Neural progenitor cell (in vitro differentiated cells): ENCODE measurements at regions not wholly inside any gene's neighbourhood (a gene's known extent, or its start where the extent isn't known, plus 50 kb on each side); places are given as distances from the start of the nearest gene placed in this dataset.
A peak's percentile ranks its signal among the peaks of the same experiment; 100 is the strongest.

Source experiments
- DNase-seq: peaks from one replicate; pipeline ENCODE4 v3.0.0-alpha.2; 2016; ENCODE audit warnings: low spot score
- H2AFZ ChIP-seq: fragments of 200-600 bp; sonication (generic); replicated peaks from 2 replicates; pipeline ENCODE4 v1.6.1; 2016; ENCODE audit warnings: antibody characterized with exemption
- H3F3A ChIP-seq: fragments of 200-600 bp; sonication (generic); 2 replicates; pipeline ENCODE4 v1.6.1; 2016; ENCODE audit warnings: antibody characterized with exemption, low read depth
- H3K27ac ChIP-seq: fragments of 200-600 bp; sonication (generic); 2 replicates; pipeline ENCODE4 v1.5.1; 2016; ENCODE audit warnings: mild to moderate bottlenecking
- H3K27me3 ChIP-seq: fragments of 200-600 bp; sonication (generic); 2 replicates; pipeline ENCODE4 v1.6.1; 2016; ENCODE audit warnings: mild to moderate bottlenecking, moderate library complexity
- H3K36me3 ChIP-seq: fragments of 200-600 bp; sonication (generic); 2 replicates; pipeline ENCODE4 v1.5.1; 2016
- H3K4me1 ChIP-seq: fragments of 200-600 bp; sonication (generic); 2 replicates; pipeline ENCODE4 v1.6.1; 2016; ENCODE audit warnings: mixed run types
- H3K4me2 ChIP-seq: fragments of 200-600 bp; sonication (generic); 2 replicates; pipeline ENCODE4 v1.6.1; 2016
- H3K4me3 ChIP-seq: fragments of 200-600 bp; sonication (generic); 2 replicates; pipeline ENCODE4 v1.5.1; 2016
- H3K79me2 ChIP-seq: fragments of 200-600 bp; sonication (generic); 2 replicates; pipeline ENCODE4 v1.6.1; 2016; ENCODE audit warnings: low read depth
- H3K9ac ChIP-seq: fragments of 200-600 bp; sonication (generic); 2 replicates; pipeline ENCODE4 v1.6.1; 2016
- H3K9me3 ChIP-seq: fragments of 200-600 bp; sonication (generic); 2 replicates; pipeline ENCODE4 v1.5.1; 2016; ENCODE audit warnings: low read depth
- H4K20me1 ChIP-seq: fragments of 200-600 bp; sonication (generic); 2 replicates; pipeline ENCODE4 v1.6.1; 2016; ENCODE audit warnings: low read depth
- H3K27ac Mint-ChIP-seq: 3 replicates; pipeline ENCODE4 v1.8.0; 2021; ENCODE audit warnings: mixed read lengths
- H3K27me3 Mint-ChIP-seq: 2 replicates; pipeline ENCODE4 v1.8.0; 2022; ENCODE audit warnings: low read depth, mild to moderate bottlenecking, inconsistent platforms, moderate library complexity, mixed read lengths; ENCODE audit not compliant: insufficient read depth
- H3K36me3 Mint-ChIP-seq: 3 replicates; pipeline ENCODE4 v1.8.0; 2021; ENCODE audit warnings: mixed read lengths
- H3K4me1 Mint-ChIP-seq: 3 replicates; pipeline ENCODE4 v1.8.0; 2021; ENCODE audit warnings: mixed read lengths
- H3K4me3 Mint-ChIP-seq: 3 replicates; pipeline ENCODE4 v1.8.0; 2021; ENCODE audit warnings: mild to moderate bottlenecking, moderate library complexity, mixed read lengths
- H3K9me3 Mint-ChIP-seq: 3 replicates; pipeline ENCODE4 v1.8.0; 2020; ENCODE audit warnings: mixed read lengths
- CTCF ChIP-seq: fragments of 200-600 bp; sonication (generic); IDR thresholded peaks from 2 replicates; pipeline ENCODE4 v1.5.1; 2017; ENCODE audit warnings: antibody characterized with exemption, mild to moderate bottlenecking
- EZH2 ChIP-seq: fragments of 200-600 bp; sonication (generic); IDR thresholded peaks from 2 replicates; pipeline ENCODE4 v1.6.1; 2017; ENCODE audit warnings: antibody characterized with exemption, mild to moderate bottlenecking, moderate library complexity
- EZH2phosphoT487 ChIP-seq: fragments of 200-600 bp; sonication (generic); IDR thresholded peaks from 2 replicates; pipeline ENCODE4 v1.6.1; 2017; ENCODE audit warnings: antibody characterized with exemption

- Mint-ChIP-seq H3K9me3 (no peaks in the 10 kb centered on the region), H3K27ac (no peak overlapping the region), H3K4me1 (no peaks in the 10 kb centered on the region), H3K27me3 (no peaks in the 10 kb centered on the region), H3K4me3 (no peak overlapping the region), H3K36me3 (no peaks in the 10 kb centered on the region)
- Histone ChIP-seq H3K36me3 (no peaks in the 10 kb centered on the region), H3K79me2 (no peaks in the 10 kb centered on the region), H3K4me1 (peaks cover 12% of the 10 kb centered on the region), H3K9ac (no peak overlapping the region), H3K4me2 (no peak overlapping the region), H4K20me1 (no peaks in the 10 kb centered on the region), H3K27ac (no peak overlapping the region), H2AFZ (no peak overlapping the region), H3K27me3 (no peaks in the 10 kb centered on the region), H3K9me3 (no peaks in the 10 kb centered on the region), H3F3A (no peaks in the 10 kb centered on the region), H3K4me3 (no peak overlapping the region)
- DNase-seq = no peak
- TF ChIP-seq CTCF (no peak), EZH2 (no peak), EZH2phosphoT487 (no peak)
Measured at GRCh38 chrX:7698248-7698647, 144.7 kb upstream of the VCX start.

GRCh38 chrX:7690842-7691241 is 152.1 kb upstream of the VCX start:
- H3K27ac ChIP-seq = no peak overlapping the region
- no peak overlapping the region for H2AFZ ChIP-seq
- no peaks in the 10 kb centered on the region for H3K4me1 ChIP-seq
- H4K20me1 ChIP-seq = no peaks in the 10 kb centered on the region
- H3K27me3 ChIP-seq = no peaks in the 10 kb centered on the region
- no peaks in the 10 kb centered on the region for H3K27me3 Mint-ChIP-seq
- DNase-seq = peak; percentile 30
- TF ChIP-seq EZH2phosphoT487 (no peak), EZH2 (no peak), CTCF (no peak)
- H3K9me3 ChIP-seq = no peaks in the 10 kb centered on the region
- peaks cover 4% of the 10 kb centered on the region for H3K4me1 Mint-ChIP-seq
- H3F3A ChIP-seq = no peaks in the 10 kb centered on the region
- no peaks in the 10 kb centered on the region for H3K36me3 Mint-ChIP-seq
- H3K4me3 ChIP-seq = no peak overlapping the region
- no peaks in the 10 kb centered on the region for H3K79me2 ChIP-seq
- no peaks in the 10 kb centered on the region for H3K36me3 ChIP-seq
- H3K27ac Mint-ChIP-seq = no peak overlapping the region
- no peak overlapping the region for H3K4me3 Mint-ChIP-seq
- no peaks in the 10 kb centered on the region for H3K9me3 Mint-ChIP-seq
- peak overlapping the region; percentile 31 for H3K4me2 ChIP-seq
- no peak overlapping the region for H3K9ac ChIP-seq

GRCh38 chrX:7689791-7690412 is 153.1 kb upstream of the VCX start:
- H3F3A ChIP-seq = no peaks in the 10 kb centered on the region
- no peaks in the 10 kb centered on the region for H3K36me3 Mint-ChIP-seq
- H3K9ac ChIP-seq = no peak overlapping the region
- H3K9me3 ChIP-seq = no peaks in the 10 kb centered on the region
- no peak overlapping the region for H3K27ac ChIP-seq
- no peak overlapping the region for H3K4me3 ChIP-seq
- TF ChIP-seq EZH2 = no peak
- TF ChIP-seq EZH2phosphoT487 = no peak
- no peak for TF ChIP-seq CTCF
- no peaks in the 10 kb centered on the region for H3K36me3 ChIP-seq
- no peak for DNase-seq
- no peak overlapping the region for H3K27ac Mint-ChIP-seq
- H3K27me3 Mint-ChIP-seq = no peaks in the 10 kb centered on the region
- H3K9me3 Mint-ChIP-seq = no peaks in the 10 kb centered on the region
- H3K4me2 ChIP-seq = no peak overlapping the region
- no peaks in the 10 kb centered on the region for H3K27me3 ChIP-seq
- H3K4me1 Mint-ChIP-seq = peaks cover 4% of the 10 kb centered on the region
- H2AFZ ChIP-seq = no peak overlapping the region
- no peaks in the 10 kb centered on the region for H3K4me1 ChIP-seq
- H3K4me3 Mint-ChIP-seq = no peak overlapping the region
- H4K20me1 ChIP-seq = no peaks in the 10 kb centered on the region
- no peaks in the 10 kb centered on the region for H3K79me2 ChIP-seq
